22Rv1 (cell line): ENCODE measurements at regions not wholly inside any gene's neighbourhood (a gene's known extent, or its start where the extent isn't known, plus 50 kb on each side); places are given as distances from the start of the nearest gene placed in this dataset.

ENCODE experiments used
- CTCF ChIP-seq: fragments of 450-650 bp; IDR thresholded peaks from 2 replicates; pipeline ENCODE4 v1.5.1; 2017; ENCODE audit warnings: mild to moderate bottlenecking
- ZFX ChIP-seq: fragments of 450-650 bp; IDR thresholded peaks from 2 replicates; pipeline ENCODE4 v1.6.1; 2017; ENCODE audit warnings: antibody characterized with exemption, borderline replicate concordance

GRCh38 chr2:183927406-183928325, 670.7 kb upstream of the ZNF804A start:
- TF ChIP-seq CTCF (no peak), ZFX (no peak)
